Mucosa of descending colon (tissue), 3 donors: ENCODE measurements at regions not wholly inside any gene's neighbourhood (a gene's known extent, or its start where the extent isn't known, plus 50 kb on each side); places are given as distances from the start of the nearest gene placed in this dataset.
A peak's percentile ranks its signal among the peaks of the same experiment; 100 is the strongest.
"Not testable (repeated sequence)": the region's sequence is repeated elsewhere in the genome, so short reads cannot be mapped to it uniquely, and the experiment has no call there.

Source experiments
- ATAC-seq: fragments of 200-7000 bp; cut with Tn5 transposase; one replicate; pipeline ENCODE4 v1.9.1; 2020; ENCODE audit warnings: mild to moderate bottlenecking, moderate library complexity
- DNase-seq, 3 donors: peaks; one replicate each; pipeline ENCODE4 v3.0.0-alpha.2; 2020
- H3K36me3 ChIP-seq: fragments of 200-600 bp; one replicate; pipeline ENCODE4 v1.8.0; 2021; ENCODE audit warnings: low read depth, mild to moderate bottlenecking
- H3K4me1 ChIP-seq: fragments of 200-600 bp; one replicate; pipeline ENCODE4 v1.8.0; 2021; ENCODE audit warnings: low read depth, mild to moderate bottlenecking
- H3K4me3 ChIP-seq: fragments of 200-600 bp; one replicate; pipeline ENCODE4 v1.8.0; 2021; ENCODE audit warnings: mild to moderate bottlenecking
- H3K9me3 ChIP-seq: fragments of 200-600 bp; one replicate; pipeline ENCODE4 v1.8.0; 2021; ENCODE audit warnings: mild to moderate bottlenecking
- CTCF ChIP-seq: fragments of 200-600 bp; IDR thresholded peaks from one replicate; pipeline ENCODE4 v1.8.0; 2022; ENCODE audit warnings: antibody characterized with exemption, mild to moderate bottlenecking
- intact Hi-C, 2 donors: fragments of 100-400 bp; cut with DNase I in 1 of 2; cut with micrococcal nuclease in 1 of 2; formaldehyde crosslinking; loops; one replicate each; pipeline versions ENCODE4 v1.11.0 to v1.11.1; 2022; cut with DNase I, micrococcal nuclease
- donor health status: DM: no; HTN: no; CAD: no; lungs with moderate emphysema.
- donor health status: DM: no; HTN: no; CAD: no.
- donor health status: DM: no; HTN: yes; CAD: no.

- intact Hi-C loops, H3K36me3 ChIP-seq, ATAC-seq: not testable (repeated sequence)
These were observed 68.8 kb upstream of the WIPI2 start for GRCh38 chr7:5121256-5121655.

GRCh38 chr7:5131238-5131637, 58.8 kb upstream of the WIPI2 start:
- H3K9me3 ChIP-seq, intact Hi-C loops, H3K4me1 ChIP-seq, H3K4me3 ChIP-seq, ATAC-seq, H3K36me3 ChIP-seq, DNase-seq: not testable (repeated sequence)

More at GRCh38 chr7:5121256-5121655, 68.8 kb upstream of the WIPI2 start:
- H3K4me1 ChIP-seq, DNase-seq, H3K9me3 ChIP-seq, H3K4me3 ChIP-seq: not testable (repeated sequence)

GRCh38 chr7:5132539-5132938, 57.5 kb upstream of the WIPI2 start:
- no peak for ATAC-seq
- Histone ChIP-seq H3K4me3 (no peak overlapping the region), H3K36me3 (no peaks in the 10 kb centered on the region), H3K9me3 (no peaks in the 10 kb centered on the region), H3K4me1 (no peaks in the 10 kb centered on the region)
- TF ChIP-seq CTCF: no peak
- no peak for DNase-seq
- intact Hi-C loops: no loop called here

GRCh38 chr7:5139998-5140397, 50.0 kb upstream of the WIPI2 start:
- Histone ChIP-seq H3K4me3 (no peak overlapping the region), H3K4me1 (no peaks in the 10 kb centered on the region), H3K9me3 (no peaks in the 10 kb centered on the region), H3K36me3 (no peaks in the 10 kb centered on the region)
- ATAC-seq (peak; percentile 47), DNase-seq (peak in 2 of 3 donors; percentile 47 to 54)
- intact Hi-C loops: no loop called here
- TF ChIP-seq CTCF: no peak
